Fibroblast of mammary gland (primary cell): ENCODE measurements at regions not wholly inside any gene's neighbourhood (a gene's known extent, or its start where the extent isn't known, plus 50 kb on each side); places are given as distances from the start of the nearest gene placed in this dataset.

ENCODE experiments used
- DNase-seq: peaks from one replicate; pipeline ENCODE4 v3.0.0-alpha.2; 2010; ENCODE audit warnings: low read depth
- H3K4me3 ChIP-seq: 2 replicates; pipeline ENCODE4 v1.5.1; 2011; ENCODE audit warnings: low read depth, mild to moderate bottlenecking, low read length, moderate library complexity; ENCODE audit not compliant: control insufficient read depth
- TF ChIP-seq, protein P1 (sequence below): conservative IDR thresholded peaks from 2 replicates; pipeline ENCODE4 v1.5.1; 2011; ENCODE audit warnings: low read depth, low read length, inconsistent platforms; ENCODE audit not compliant: control insufficient read depth, insufficient read depth

DNA sequence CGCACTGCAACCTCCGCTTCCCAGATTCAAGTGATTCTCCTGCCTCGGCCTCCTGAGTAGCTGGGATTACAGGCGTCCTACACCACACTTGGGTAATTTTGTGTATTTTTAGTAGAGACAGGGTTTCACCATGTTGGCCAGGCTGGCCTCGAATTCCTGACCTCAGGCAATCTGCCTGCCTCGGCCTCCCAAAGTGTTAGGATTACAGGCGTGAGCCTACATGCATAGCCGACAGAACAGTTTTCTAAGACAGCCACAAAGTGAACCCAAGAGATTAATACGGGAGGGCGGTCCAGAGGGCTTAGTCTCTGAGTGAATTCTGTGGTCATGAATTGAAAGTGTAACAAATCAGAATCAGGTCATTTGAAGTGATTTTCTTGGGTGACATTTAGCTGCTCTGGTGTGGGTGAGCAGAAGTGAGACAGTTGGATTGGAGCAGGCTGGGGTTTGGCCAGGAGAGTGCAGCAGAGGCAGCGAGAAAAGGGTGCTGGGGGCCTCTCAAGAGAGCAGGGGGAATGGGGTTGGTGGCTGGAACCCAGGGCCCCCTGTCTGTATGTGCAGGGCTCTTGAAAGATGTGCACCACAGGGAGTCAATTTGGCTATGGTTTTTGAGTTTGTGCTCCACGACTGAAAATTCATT lies 231.4 kb upstream of the WSCD1 start:
- no peak for DNase-seq
- no peak overlapping the region for H3K4me3 ChIP-seq
- TF ChIP-seq, protein P1, sequence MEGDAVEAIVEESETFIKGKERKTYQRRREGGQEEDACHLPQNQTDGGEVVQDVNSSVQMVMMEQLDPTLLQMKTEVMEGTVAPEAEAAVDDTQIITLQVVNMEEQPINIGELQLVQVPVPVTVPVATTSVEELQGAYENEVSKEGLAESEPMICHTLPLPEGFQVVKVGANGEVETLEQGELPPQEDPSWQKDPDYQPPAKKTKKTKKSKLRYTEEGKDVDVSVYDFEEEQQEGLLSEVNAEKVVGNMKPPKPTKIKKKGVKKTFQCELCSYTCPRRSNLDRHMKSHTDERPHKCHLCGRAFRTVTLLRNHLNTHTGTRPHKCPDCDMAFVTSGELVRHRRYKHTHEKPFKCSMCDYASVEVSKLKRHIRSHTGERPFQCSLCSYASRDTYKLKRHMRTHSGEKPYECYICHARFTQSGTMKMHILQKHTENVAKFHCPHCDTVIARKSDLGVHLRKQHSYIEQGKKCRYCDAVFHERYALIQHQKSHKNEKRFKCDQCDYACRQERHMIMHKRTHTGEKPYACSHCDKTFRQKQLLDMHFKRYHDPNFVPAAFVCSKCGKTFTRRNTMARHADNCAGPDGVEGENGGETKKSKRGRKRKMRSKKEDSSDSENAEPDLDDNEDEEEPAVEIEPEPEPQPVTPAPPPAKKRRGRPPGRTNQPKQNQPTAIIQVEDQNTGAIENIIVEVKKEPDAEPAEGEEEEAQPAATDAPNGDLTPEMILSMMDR = no peak

DNA sequence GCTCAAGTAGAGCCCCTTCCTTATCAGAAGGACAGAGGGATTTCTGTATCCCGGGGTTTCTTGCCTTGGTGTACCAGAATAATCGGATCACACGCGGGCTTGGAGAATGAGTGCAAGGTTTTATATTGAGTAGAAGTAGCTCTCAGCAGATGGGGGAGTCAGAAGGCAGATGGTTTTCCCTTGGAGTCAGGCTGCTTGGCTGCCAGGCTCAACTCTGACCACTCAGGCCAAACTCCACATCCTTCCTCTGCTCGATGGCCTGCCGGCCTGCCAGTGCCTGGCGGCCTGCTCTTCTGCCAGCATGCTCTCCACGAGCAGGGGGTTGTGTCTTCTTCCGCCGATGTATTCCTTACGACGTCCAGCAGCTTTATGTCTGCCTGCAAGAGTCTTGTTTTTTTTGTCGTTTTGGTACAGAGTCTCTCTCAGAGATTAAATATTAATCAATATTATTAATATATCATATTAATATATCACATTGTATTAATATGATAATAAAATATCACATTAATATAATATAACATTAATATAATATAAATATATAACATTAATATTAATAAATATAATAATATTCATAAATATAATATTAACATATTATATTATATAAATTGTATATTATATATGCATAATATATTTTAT lies 229.2 kb upstream of the WSCD1 start:
- TF ChIP-seq, protein P1 = no peak
- H3K4me3 ChIP-seq = no peak overlapping the region
- no peak for DNase-seq

DNA sequence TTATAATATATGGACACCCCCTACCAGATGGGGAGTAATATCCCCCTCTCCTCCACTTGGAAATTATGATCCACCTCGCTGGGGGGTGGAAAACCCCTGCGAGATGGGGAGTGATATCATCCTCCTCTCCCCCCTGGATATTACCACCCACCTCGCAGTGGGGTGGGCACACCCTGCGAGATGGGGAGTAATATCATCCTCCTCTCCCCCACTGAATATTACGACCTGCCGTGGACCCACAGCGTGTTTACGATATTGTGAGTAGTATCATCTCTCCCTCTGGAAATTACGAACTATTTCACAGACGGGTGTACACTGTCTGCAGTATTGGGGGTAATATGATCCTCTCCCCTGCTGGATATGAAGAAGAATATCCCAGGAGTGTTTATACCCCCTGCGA lies 228.3 kb upstream of the WSCD1 start:
- TF ChIP-seq, protein P1 = no peak
- no peak overlapping the region for H3K4me3 ChIP-seq
- DNase-seq = no peak

DNA sequence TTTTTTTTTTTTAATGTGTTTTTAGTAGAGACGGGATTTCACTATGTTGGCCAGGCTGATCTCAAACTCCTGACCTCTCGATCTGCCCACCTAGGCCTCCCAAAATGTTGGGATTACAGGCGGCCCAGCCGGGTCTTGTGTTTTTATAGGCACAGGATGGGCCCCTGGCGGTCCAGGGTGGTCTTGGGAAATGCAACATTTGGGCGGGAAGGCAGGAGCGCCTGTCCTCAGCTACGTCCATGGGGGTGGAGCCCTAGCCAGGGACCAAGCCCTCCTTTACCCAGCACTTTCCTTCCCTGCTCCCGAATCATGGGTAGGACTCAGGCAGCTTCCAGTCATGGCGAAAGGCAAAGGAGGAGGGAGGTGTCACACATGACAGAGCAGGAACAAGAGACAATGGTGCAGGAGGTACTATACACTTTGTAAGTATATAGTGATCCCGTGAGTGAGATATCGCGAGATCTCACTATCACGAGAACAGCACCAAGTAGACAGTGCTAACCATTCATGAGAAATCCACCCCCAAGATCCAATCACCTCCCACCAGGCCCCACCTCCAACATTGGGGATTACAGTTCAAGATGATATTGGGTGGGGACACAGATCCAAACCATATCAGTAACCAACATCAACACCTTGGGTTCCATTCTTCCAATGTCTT lies 226.7 kb upstream of the WSCD1 start:
- no peak for DNase-seq
- TF ChIP-seq, protein P1 = no peak
- no peak overlapping the region for H3K4me3 ChIP-seq

DNA sequence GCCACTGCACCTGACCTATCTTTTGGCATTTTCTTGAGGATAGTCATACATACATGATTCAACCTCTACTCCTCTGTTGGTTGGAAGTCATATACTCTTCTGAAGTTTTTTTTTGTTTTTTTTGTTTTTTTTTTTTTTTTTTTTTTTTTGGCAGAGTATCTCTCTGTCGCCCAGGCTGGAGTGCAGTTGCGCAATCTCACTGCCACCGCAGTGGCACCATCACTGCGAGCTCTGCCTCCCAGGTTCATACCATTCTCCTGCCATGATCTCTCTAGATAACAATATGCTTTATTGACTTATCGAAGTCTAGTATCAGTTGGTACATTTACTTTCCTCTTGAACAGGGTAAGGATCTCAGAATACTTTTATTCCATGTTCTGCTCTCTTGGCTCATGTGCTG lies 224.2 kb upstream of the WSCD1 start:
- no peak for DNase-seq
- H3K4me3 ChIP-seq = no peak overlapping the region
- TF ChIP-seq, protein P1 = no peak

DNA sequence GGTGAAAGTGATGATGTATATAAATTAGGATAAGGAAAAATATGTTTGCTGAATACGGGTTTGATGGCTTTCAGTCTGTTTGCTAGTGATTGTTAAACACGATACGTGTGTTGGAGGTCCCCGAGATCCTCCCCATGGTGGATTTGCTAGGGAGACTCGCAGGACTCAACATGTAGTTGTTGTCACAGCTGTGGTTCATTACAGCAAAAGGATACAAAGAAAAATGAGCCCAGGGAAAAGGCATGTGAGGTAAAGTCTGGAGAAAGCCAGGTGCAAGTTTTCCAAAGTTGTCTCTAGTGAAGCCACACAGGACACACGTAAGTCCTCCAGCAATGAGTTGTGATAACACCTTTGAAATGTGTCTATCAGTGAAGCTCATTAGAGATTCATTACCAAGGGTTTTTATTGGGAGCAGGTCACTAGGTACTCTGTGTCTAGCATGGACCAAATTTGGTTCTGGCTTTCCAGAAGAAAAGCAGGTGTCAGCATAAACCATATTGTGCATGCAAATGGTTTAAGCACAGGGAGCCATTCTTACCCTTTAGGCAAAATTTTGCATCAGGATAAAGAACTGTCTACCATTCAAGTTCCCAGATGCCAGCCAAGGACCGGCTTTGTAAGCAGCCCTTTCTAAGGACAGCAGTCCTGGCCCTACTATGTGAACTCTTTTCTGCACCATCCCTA lies 215.2 kb upstream of the WSCD1 start:
- TF ChIP-seq, protein P1 = no peak
- H3K4me3 ChIP-seq = no peak overlapping the region
- no peak for DNase-seq
